ENCODE measurements at regions not wholly inside any gene's neighbourhood (a gene's known extent, or its start where the extent isn't known, plus 50 kb on each side); places are given as distances from the start of the nearest gene placed in this dataset.

DNA sequence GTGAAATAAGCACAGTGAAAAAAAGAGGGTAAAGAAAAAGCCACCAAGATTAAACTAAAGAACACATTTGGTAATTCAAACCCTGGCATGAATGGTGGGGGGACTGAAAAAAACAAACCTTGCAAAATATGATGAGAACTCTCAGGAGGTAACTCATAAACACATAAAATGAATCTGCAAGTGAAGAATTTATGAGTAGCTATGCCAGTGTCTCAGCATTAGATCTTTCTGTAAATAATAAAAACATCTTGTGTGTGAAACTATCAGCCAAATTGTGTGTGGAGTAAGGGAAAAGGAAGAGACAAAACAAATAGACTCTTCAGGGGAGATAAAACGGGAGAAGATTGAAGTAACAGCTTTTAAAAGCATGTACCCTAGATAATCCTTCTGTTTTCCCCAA is 129.6 kb upstream of the SPEF2 start:
- TF ChIP-seq POLR2AphosphoS5 (IDR thresholded peaks at IDR 0.05; ENCODE audit: low read depth, low read length) (no peak), EZH2 (IDR thresholded peaks at IDR 0.05) (no peak), RAD21 (IDR thresholded peaks at IDR 0.05; ENCODE audit: low read depth) (no peak), SP1 (IDR thresholded peaks at IDR 0.05; ENCODE audit: low read depth) (no peak), SIN3A (IDR thresholded peaks at IDR 0.05; ENCODE audit: low read depth) (no peak), MAX (IDR thresholded peaks at IDR 0.05) (no peak)
- TF ChIP-seq, protein P1, sequence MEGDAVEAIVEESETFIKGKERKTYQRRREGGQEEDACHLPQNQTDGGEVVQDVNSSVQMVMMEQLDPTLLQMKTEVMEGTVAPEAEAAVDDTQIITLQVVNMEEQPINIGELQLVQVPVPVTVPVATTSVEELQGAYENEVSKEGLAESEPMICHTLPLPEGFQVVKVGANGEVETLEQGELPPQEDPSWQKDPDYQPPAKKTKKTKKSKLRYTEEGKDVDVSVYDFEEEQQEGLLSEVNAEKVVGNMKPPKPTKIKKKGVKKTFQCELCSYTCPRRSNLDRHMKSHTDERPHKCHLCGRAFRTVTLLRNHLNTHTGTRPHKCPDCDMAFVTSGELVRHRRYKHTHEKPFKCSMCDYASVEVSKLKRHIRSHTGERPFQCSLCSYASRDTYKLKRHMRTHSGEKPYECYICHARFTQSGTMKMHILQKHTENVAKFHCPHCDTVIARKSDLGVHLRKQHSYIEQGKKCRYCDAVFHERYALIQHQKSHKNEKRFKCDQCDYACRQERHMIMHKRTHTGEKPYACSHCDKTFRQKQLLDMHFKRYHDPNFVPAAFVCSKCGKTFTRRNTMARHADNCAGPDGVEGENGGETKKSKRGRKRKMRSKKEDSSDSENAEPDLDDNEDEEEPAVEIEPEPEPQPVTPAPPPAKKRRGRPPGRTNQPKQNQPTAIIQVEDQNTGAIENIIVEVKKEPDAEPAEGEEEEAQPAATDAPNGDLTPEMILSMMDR (IDR thresholded peaks at IDR 0.05 in 2 of 3, conservative IDR thresholded peaks at IDR 0.05 in 1 of 3; ENCODE audit: borderline replicate concordance in 1 of 3, insufficient read depth in 1 of 3, low read depth in 2 of 3, low read length in 2 of 3) = no peak
- TF ChIP-seq, protein P2, sequence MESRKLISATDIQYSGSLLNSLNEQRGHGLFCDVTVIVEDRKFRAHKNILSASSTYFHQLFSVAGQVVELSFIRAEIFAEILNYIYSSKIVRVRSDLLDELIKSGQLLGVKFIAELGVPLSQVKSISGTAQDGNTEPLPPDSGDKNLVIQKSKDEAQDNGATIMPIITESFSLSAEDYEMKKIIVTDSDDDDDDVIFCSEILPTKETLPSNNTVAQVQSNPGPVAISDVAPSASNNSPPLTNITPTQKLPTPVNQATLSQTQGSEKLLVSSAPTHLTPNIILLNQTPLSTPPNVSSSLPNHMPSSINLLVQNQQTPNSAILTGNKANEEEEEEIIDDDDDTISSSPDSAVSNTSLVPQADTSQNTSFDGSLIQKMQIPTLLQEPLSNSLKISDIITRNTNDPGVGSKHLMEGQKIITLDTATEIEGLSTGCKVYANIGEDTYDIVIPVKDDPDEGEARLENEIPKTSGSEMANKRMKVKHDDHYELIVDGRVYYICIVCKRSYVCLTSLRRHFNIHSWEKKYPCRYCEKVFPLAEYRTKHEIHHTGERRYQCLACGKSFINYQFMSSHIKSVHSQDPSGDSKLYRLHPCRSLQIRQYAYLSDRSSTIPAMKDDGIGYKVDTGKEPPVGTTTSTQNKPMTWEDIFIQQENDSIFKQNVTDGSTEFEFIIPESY (IDR thresholded peaks at IDR 0.05; ENCODE audit: extremely low read depth, insufficient replicate concordance, low read length) = no peak
- TF ChIP-seq, protein P3, sequence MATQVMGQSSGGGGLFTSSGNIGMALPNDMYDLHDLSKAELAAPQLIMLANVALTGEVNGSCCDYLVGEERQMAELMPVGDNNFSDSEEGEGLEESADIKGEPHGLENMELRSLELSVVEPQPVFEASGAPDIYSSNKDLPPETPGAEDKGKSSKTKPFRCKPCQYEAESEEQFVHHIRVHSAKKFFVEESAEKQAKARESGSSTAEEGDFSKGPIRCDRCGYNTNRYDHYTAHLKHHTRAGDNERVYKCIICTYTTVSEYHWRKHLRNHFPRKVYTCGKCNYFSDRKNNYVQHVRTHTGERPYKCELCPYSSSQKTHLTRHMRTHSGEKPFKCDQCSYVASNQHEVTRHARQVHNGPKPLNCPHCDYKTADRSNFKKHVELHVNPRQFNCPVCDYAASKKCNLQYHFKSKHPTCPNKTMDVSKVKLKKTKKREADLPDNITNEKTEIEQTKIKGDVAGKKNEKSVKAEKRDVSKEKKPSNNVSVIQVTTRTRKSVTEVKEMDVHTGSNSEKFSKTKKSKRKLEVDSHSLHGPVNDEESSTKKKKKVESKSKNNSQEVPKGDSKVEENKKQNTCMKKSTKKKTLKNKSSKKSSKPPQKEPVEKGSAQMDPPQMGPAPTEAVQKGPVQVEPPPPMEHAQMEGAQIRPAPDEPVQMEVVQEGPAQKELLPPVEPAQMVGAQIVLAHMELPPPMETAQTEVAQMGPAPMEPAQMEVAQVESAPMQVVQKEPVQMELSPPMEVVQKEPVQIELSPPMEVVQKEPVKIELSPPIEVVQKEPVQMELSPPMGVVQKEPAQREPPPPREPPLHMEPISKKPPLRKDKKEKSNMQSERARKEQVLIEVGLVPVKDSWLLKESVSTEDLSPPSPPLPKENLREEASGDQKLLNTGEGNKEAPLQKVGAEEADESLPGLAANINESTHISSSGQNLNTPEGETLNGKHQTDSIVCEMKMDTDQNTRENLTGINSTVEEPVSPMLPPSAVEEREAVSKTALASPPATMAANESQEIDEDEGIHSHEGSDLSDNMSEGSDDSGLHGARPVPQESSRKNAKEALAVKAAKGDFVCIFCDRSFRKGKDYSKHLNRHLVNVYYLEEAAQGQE (IDR thresholded peaks at IDR 0.05; ENCODE audit: low read depth) = no peak

Data from HCT116 (cell line).